SK-N-MC (cell line): ENCODE measurements at regions not wholly inside any gene's neighbourhood (a gene's known extent, or its start where the extent isn't known, plus 50 kb on each side); places are given as distances from the start of the nearest gene placed in this dataset.
A peak's percentile ranks its signal among the peaks of the same experiment; 100 is the strongest.

ENCODE experiments used
- DNase-seq: peaks from one replicate; pipeline ENCODE4 v3.0.0-alpha.2; 2011; ENCODE audit warnings: low read depth, low spot score
- H3K27ac ChIP-seq: fragments of 200-600 bp; sonication (generic); 2 replicates; pipeline ENCODE4 v1.5.1; 2016; ENCODE audit warnings: mixed run types
- H3K36me3 ChIP-seq: fragments of 200-600 bp; sonication (generic); 2 replicates; pipeline ENCODE4 v1.6.1; 2017; ENCODE audit warnings: antibody characterized with exemption, low read length, mixed read lengths; ENCODE audit not compliant: insufficient read depth
- H3K4me3 ChIP-seq: fragments of 200-600 bp; sonication (generic); 2 replicates; pipeline ENCODE4 v1.5.1; 2016
- H3K9ac ChIP-seq: fragments of 200-600 bp; sonication (generic); 2 replicates; pipeline ENCODE4 v1.8.0; 2017; ENCODE audit warnings: mixed run types, mixed read lengths; ENCODE audit not compliant: insufficient read length
- H3K9me3 ChIP-seq: fragments of 200-600 bp; sonication (generic); 2 replicates; pipeline ENCODE4 v1.6.1; 2017; ENCODE audit warnings: low read depth, mild to moderate bottlenecking, antibody characterized with exemption, low read length, moderate library complexity, mixed read lengths
- EZH2 ChIP-seq: fragments of 200-600 bp; sonication (generic); IDR thresholded peaks from one replicate; pipeline ENCODE4 v1.6.1; 2017; ENCODE audit warnings: antibody characterized with exemption
- FOXP2 ChIP-seq: optimal IDR thresholded peaks from 2 replicates; pipeline ENCODE3; 2011; ENCODE audit warnings: mild to moderate bottlenecking, moderate library complexity; ENCODE audit not compliant: insufficient read depth; ENCODE audit errors: extremely low read length, control extremely low read depth
- POLR2AphosphoS5 ChIP-seq: IDR thresholded peaks from 2 replicates; pipeline ENCODE4 v1.6.1; 2012; ENCODE audit warnings: mild to moderate bottlenecking, low read depth, low read length, borderline replicate concordance

DNA sequence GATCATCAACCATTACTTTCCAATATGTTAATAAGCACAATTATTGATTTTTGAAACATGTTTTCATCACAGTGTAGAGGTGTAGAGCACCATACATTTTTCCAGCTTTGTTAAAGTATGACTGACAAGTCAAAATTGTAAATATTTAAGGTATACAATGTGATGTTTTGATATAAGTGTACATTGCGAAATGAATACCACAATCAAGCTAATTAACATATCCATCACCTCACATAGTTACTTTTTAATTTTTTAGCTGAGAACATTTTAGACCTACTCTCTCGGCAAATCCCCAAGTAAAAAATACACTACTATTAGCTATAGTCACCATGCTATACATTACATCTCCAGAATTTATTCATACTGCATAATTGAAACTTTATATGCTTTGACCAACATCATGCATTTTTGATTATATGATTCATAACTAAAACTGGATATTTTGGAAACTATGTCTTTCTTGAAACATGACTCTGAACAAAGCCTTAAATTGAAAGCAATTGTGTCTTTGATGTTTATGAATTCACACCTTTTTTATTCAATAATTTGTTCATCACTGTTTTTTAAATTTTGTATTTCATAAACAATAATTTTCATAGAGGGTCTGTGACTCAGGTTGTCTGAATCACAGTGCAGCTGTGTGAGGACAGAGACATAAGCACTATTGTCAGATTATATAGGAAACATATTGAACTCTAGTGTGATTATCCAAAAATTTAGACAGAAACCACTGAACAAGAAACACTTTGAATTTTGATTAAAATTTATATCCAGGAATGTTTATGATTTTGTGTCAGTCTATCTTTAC is 486.1 kb downstream of the SEMA3D start:
- no peaks in the 10 kb centered on the region for H3K36me3 ChIP-seq
- H3K9ac ChIP-seq, result no peak overlapping the region
- DNase-seq, result no peak
- no peaks in the 10 kb centered on the region for H3K9me3 ChIP-seq
- H3K4me3 ChIP-seq, result no peak overlapping the region
- TF ChIP-seq EZH2, result no peak
- no peak for TF ChIP-seq FOXP2
- TF ChIP-seq POLR2AphosphoS5, result no peak
- no peak overlapping the region for H3K27ac ChIP-seq

DNA sequence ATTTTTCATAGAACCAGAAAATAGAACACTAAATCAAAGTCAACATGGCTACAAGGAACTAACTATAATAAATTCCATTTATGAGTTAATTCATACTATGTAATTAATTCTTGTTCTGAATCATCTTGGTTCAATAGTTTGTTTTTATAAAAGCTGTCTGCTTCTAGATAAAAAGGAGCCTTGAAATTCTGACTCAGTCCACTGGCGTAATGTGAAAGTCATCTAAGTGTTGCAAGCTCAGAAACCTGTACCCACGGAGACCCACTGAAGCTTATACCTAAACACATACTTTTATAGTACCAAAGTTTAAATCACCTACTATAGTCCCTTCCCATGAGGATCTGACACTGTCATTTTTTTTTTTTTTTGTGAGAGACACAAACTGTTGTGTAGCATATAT is 489.4 kb downstream of the SEMA3D start:
- no peak overlapping the region for H3K9ac ChIP-seq
- no peak for DNase-seq

DNA sequence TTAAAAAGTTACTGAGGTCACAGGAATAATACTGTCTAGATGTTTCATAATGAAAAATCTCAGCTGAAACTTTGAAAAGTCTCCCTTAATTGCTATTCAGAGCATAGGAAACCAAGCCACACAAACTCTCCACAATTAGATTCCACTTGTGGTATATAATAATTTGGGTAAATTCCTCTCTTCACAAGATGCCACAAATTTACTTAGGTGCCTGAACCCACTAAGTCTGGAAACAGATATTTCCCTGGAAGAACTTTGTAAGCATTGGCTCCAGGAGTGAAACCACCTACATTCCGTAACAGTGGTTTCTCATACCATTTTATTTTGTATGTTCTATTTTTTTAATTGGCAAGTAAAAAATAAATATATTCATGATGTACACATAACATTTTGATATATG is 493.4 kb downstream of the SEMA3D start:
- TF ChIP-seq EZH2 (no peak), POLR2AphosphoS5 (no peak), FOXP2 (no peak)
- Histone ChIP-seq H3K9me3 (no peaks in the 10 kb centered on the region), H3K4me3 (no peak overlapping the region), H3K36me3 (no peaks in the 10 kb centered on the region), H3K9ac (no peak overlapping the region), H3K27ac (no peak overlapping the region)
- DNase-seq, result no peak

More for the DNA sequence above, 489.4 kb downstream of the SEMA3D start:
- Histone ChIP-seq H3K36me3 (no peaks in the 10 kb centered on the region), H3K27ac (no peak overlapping the region), H3K4me3 (no peak overlapping the region), H3K9me3 (no peaks in the 10 kb centered on the region)
- TF ChIP-seq EZH2 (no peak), POLR2AphosphoS5 (no peak), FOXP2 (no peak)

DNA sequence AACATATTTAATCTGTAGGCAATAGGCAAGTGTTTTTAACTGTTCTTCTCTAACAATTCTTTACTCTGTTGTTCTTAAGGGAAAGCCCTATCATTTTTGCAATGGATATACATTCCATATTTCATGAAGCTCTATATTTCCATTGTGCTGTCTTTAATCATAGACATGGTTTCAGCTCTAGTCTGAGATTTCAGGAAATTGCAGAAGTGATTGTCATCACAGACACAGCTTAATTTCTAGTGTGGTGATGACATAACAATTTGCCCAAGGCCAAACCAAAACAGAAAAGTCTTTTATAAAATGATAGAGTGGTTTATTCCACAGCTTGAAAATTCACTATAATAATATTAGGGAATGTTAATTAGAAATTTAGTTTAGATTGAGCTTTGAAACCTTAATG is 494.1 kb upstream of the SEMA3A start:
- H3K4me3 ChIP-seq, result peak overlapping the region; percentile 33; the same call in 1 of the 2 replicates
- no peak overlapping the region for H3K9ac ChIP-seq
- TF ChIP-seq EZH2, result no peak
- TF ChIP-seq POLR2AphosphoS5, result no peak
- no peak for TF ChIP-seq FOXP2
- H3K9me3 ChIP-seq, result no peaks in the 10 kb centered on the region
- peak; percentile 61 for DNase-seq
- H3K27ac ChIP-seq, result peak overlapping the region; percentile 48
- no peaks in the 10 kb centered on the region for H3K36me3 ChIP-seq

DNA sequence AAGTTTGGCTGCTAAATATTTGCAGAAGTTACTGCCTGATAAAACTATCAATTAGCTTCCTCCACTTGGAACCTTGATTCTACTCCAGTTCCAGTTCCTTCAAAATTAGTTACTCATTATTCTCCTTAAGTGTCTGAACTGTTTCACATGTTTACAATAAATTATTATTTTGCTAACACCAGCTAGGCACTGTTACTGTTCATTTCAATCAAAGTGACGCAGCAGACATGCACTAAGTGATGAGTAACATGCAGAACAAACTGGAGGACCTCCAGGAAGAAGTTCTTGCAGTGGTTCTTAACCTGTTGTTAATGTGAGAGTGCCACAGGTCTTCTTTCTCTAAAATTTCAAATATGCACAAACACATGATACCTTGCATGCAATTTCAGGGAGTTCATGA is 491.8 kb upstream of the SEMA3A start:
- TF ChIP-seq FOXP2, result no peak
- no peak for TF ChIP-seq EZH2
- TF ChIP-seq POLR2AphosphoS5, result no peak
- Histone ChIP-seq H3K27ac (no peak overlapping the region), H3K9ac (no peak overlapping the region), H3K4me3 (no peak overlapping the region), H3K36me3 (no peaks in the 10 kb centered on the region), H3K9me3 (no peaks in the 10 kb centered on the region)
- DNase-seq, result no peak

GRCh38 chr7:84684836-84685480 is 490.4 kb upstream of the SEMA3A start:
- Histone ChIP-seq H3K9me3 (no peaks in the 10 kb centered on the region), H3K9ac (no peak overlapping the region), H3K4me3 (no peak overlapping the region), H3K27ac (no peak overlapping the region), H3K36me3 (no peaks in the 10 kb centered on the region)
- DNase-seq, result no peak
- TF ChIP-seq EZH2, result no peak
- TF ChIP-seq FOXP2, result no peak
- no peak for TF ChIP-seq POLR2AphosphoS5

DNA sequence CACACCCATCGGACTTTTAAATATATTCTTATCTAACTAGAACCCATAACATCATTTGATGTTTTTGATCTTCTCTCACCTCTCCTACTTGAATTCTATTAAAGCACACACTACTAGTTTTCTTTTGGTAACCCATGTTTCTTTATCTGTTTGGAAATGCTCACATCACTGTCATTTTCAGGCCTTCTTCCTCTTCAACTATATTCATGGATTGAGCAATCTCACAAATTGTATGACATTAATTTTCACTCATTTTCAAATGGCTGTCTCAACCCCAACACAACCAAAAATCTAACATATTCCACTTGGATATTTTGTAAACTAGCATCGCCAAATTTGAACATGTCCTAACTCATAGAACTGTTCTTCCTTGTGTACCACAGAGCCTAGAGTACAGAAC is 488.0 kb upstream of the SEMA3A start:
- Histone ChIP-seq H3K9me3 (no peaks in the 10 kb centered on the region), H3K4me3 (no peak overlapping the region), H3K9ac (no peak overlapping the region), H3K27ac (no peak overlapping the region), H3K36me3 (no peaks in the 10 kb centered on the region)
- DNase-seq, result no peak
- TF ChIP-seq EZH2 (no peak), POLR2AphosphoS5 (no peak), FOXP2 (no peak)

GRCh38 chr7:84678841-84679240 is 484.3 kb upstream of the SEMA3A start:
- DNase-seq, result no peak
- H3K36me3 ChIP-seq, result no peaks in the 10 kb centered on the region
- H3K9ac ChIP-seq, result no peak overlapping the region
- H3K4me3 ChIP-seq, result no peak overlapping the region
- no peak for TF ChIP-seq FOXP2
- TF ChIP-seq EZH2, result no peak
- TF ChIP-seq POLR2AphosphoS5, result no peak
- H3K9me3 ChIP-seq, result no peaks in the 10 kb centered on the region
- H3K27ac ChIP-seq, result no peak overlapping the region
